GM19452 (cell line): ENCODE measurements at regions not wholly inside any gene's neighbourhood (a gene's known extent, or its start where the extent isn't known, plus 50 kb on each side); places are given as distances from the start of the nearest gene placed in this dataset.
"Not testable (repeated sequence)": the region's sequence is repeated elsewhere in the genome, so short reads cannot be mapped to it uniquely, and the experiment has no call there.

Experiments used
- ATAC-seq: cut with Tn5 transposase; IDR thresholded peaks from one replicate; pipeline ENCODE4 v1.9.1; 2021; ENCODE audit not compliant: unreplicated experiment

DNA sequence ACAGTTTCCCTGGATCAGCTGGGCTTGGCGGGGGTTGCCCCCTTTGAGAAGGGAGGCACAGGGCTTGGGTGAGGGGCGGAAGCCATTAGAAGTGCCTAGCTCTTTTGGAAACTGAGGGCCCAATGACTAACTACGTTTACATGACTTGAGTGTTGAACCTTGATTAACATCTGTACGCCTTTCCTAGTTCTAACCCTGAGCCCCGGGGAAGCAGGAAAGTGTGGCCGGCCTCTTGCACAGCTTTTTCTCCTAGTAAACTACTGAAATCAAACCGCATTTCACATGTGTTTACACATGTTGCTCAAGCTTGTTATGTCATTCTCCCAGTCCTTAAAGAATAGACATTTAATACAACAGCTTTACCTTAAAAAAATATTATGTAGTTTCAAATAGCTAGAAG, 1356.4 kb upstream of the TMEM132C start:
- no peak for ATAC-seq

DNA sequence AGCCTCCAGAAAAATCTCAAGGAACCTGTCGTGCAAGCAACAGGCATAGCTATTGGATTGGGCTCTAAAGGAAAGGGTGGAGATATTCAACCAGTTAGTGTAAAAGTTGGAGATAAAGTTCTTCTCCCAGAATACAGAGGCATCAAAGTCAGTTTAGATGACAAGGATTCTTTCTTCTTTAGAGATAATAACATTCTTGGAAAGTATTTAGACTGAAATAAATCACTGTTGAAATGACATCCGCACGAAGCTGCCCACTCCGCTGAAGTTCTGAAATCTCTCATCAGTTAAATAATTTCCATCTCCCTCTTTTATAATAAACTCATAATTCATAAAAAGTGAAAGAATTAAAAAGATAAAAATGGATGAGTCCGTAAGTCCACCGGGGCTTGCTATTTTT, 1354.9 kb upstream of the TMEM132C start:
- ATAC-seq: no peak

- ATAC-seq: no peak
Measured at GRCh38 chr12:126914170-126914793, 1352.7 kb upstream of the TMEM132C start.

GRCh38 chr12:126915309-126915708, 1351.7 kb upstream of the TMEM132C start:
- no peak for ATAC-seq

GRCh38 chr12:126926023-126926594, 1340.9 kb upstream of the TMEM132C start:
- ATAC-seq: no peak

GRCh38 chr12:126930234-126930633, 1336.7 kb upstream of the TMEM132C start:
- ATAC-seq: no peak

DNA sequence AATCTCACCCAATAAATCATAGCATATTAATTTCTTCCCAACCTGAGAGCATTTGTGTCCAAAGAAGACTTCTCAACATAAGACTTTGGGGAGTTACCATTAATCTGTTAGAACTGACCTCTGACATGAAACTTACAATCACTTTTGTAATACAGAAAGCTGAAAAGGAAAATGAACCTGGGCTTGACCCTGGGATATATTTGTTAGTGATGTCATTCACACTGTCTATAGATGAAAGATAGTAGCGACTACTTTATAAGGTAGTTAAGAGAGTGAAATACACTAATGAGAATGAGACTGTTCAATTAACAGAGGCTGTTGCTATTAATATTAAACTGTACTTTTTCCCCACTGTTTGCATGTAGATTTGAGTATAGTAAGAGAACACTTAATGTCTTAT, 1334.8 kb upstream of the TMEM132C start:
- no peak for ATAC-seq

GRCh38 chr12:126935435-126935834, 1331.5 kb upstream of the TMEM132C start:
- ATAC-seq: no peak

DNA sequence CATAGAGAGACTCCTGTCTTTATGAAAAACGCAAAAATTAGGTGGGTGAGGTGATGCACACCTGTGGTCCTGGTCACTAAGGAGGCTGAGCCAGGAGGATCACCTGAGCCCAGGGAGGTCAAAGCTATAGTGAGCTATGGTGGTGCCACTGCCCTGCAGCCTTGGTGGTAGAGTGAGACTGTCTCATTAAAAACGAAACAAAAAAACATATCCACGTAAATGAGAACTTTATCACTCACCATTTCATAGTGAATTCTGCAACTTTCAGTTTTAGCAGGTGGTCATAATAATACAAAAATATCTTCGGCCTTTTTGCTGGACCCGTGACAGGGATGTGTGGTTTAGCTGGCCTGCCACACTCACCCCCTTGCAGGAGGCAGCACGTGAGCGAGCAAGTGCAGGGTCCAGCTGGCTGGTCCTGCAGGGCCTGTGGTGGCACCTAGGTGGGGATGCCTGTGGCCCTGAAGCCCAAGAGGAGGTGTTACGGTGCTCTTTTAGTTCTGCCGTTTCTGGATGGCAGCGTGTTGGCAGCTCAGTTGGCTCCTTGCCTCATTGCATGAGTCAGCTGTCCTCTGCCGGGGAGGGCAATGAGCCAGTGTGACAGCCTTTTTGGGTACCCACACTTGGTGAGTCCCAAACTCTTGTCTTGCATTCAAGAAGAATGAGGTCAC, 1330.7 kb upstream of the TMEM132C start:
- ATAC-seq: no peak

DNA sequence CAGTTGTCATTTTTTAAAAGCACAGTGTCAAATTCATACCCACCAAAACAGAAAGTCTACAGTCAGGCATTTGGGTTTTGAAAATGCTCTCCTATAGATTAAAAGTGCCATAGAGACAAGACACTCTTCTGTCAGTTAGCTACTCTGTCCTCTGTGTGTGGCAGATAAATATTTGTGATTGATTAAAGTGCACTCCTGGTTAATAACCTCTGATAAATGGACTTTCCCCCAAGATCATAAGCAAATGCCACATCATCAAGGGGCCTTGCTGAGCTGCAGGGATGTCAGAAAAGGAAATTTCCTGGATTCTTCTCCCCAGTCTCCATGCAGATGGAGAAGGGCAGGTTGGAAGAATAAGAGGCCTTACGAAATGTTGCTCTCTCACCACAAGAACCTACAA, 1329.5 kb upstream of the TMEM132C start:
- ATAC-seq: no peak

DNA sequence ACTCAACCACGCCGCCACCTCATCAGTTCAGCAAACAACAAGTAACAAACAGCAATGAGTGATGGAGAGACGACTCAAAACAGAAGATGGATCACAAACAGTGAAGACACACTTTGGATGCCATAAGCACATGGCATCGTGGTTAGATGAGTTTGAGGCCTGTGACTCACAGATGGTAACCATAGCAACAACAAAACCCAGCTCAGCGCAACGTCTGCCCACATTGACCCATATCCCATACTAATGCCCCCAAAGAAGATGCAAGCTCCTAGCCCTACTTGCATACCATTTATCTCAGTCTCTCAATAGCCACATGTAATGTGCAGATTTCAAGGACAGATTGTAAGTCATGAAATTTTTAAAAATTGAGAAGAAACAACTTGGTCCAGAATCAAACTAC, 1322.3 kb upstream of the TMEM132C start:
- no peak for ATAC-seq

DNA sequence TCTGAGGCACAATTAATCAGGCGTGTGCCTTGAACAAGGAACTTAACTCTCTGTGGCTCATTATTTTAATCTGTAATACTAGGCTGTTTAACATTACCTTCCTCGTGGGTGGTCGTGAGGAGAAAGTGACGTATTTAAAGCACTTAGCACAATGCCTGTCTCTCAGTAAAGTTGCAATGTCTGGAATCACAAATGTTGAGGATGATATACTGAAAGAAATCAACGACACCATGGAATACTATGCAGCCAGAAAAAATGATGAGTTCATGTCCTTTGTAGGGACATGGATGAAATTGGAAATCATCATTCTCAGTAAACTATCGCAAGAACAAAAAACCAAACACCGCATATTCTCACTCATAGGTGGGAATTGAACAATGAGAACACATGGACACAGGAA, 1320.0 kb upstream of the TMEM132C start:
- not testable (repeated sequence) for ATAC-seq

DNA sequence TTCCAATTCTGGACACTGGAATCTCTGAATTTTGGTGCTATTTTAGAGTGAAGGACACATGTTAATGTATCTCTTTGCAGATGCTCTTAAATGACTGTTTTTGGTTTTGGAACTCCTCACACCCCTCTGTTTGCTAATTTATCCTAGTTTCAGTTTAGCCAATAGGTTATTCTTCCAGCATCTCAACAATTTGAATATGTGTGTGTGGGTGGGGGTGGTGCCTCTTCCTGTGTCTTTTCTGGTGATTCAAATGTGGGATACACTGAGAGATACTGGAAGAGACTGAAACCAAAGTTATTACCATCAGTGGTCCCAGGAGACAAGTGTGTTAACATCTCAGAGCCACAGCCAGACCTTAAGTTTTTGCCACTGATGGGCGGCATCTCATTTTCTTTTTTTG, 1317.4 kb upstream of the TMEM132C start:
- no peak for ATAC-seq

DNA sequence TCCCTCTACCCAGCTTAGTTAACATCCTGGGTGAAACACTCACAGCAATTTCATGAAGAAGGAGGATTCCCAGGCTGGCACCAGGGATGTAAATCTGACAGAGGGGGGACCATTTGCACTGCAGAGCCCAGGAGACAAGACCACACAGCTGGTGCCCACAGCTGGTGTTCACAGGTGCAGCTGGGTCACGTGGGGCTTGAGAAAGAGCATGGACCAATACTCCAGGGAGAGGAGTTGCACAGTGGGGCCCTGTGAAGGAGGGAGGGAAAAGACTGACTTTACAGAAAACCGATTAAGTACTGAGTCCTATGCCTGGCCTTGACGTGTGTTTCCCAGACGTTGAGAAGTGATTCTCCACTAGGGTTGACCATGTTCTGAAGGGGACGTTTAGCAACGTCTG, 1316.7 kb upstream of the TMEM132C start:
- no peak for ATAC-seq

- ATAC-seq: no peak
Measured at GRCh38 chr12:126952096-126953007, 1314.6 kb upstream of the TMEM132C start.

DNA sequence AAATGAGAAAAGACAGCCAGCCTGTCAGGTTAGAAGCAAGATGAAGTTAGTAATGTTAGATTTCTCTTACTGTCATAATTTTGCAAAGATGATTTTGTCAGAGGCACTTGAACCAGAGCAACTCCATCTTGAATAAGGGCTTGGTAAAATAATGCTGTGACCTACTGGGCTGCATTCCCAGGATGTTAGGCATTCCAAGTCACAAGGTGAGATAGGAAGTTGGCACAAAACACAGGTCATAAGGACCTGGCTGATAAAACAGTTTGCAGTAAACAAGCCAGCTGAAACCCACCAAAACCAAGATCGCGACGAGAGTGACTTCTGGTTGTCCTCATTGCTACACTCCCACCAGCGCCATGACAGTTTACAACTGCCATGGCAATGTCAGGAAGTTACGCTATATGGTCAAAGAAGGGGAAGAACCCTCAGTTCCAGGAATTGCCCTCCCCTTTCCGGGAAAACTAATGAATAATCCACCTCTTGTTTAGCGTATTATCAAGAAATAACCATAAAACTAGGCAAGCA, 1313.5 kb upstream of the TMEM132C start:
- no peak for ATAC-seq

DNA sequence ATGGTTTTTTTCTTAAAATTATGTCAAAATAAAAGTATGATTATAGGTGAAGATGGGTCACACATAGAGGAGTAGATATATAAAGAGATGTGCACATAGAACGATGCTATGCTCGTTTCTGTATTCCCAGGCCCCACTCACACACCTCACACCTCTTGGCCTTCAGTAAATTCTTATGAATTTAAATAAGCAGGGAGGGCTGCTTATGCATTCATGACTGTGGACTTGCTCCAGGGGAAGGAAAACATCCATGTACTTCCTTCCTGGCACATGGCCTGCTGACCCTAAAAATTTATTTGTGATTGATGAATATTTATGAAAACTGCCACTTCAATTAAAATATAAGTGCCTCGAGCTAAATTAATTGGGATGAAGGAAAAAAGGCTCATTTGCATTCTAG, 1306.7 kb upstream of the TMEM132C start:
- ATAC-seq: no peak

DNA sequence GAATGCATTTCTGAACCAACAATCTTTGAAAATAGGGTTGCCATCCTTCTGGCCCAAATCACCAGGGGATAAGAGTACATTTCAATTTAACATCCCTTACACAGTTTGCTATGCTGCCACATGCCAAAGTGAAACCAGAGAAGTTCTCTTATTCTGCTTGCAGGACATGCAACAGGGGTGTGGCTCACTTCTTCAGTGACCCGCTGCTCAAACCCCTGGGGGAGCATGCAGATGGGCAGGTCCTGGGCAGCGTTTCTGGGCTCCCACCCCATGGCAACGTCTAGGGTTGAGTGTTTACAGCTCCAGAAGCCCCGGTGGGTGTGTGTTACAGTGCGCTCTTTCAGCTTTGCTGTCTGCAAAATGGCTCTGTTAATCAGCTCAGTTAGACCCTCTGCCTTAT, 1306.3 kb upstream of the TMEM132C start:
- no peak for ATAC-seq

GRCh38 chr12:126963825-126964224, 1303.1 kb upstream of the TMEM132C start:
- ATAC-seq: no peak

DNA sequence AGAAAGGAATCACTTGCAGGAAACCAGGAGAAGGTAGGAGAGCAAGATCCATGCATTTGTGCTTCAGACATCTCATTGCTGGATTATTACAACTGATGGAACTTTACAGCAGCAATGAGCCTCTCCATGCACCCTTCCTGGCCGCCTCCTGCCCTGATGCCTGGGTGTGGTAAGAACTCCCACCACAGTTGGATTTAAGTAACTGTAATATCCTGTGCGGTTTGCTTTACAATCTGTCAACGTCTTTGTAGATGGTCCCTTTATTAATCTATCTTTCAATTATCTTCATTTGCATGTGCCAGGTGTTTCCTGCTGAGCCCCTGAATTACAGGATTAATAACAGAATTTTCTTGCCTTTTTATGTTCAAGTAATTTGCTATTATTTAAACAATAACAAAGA, 1300.5 kb upstream of the TMEM132C start:
- ATAC-seq: no peak

GRCh38 chr12:126967152-126967551, 1299.8 kb upstream of the TMEM132C start:
- ATAC-seq: no peak
